Hematopoietic multipotent progenitor cell treated with erythropoietin and hydrocortisone succinate and interleukin-3 and kit ligand, for 15 days (in vitro differentiated cells): ENCODE measurements at regions not wholly inside any gene's neighbourhood (a gene's known extent, or its start where the extent isn't known, plus 50 kb on each side); places are given as distances from the start of the nearest gene placed in this dataset.

Experiments
- DNase-seq: peaks from one replicate; pipeline ENCODE4 v3.0.0-alpha.2; 2015; ENCODE audit warnings: low spot score

- DNase-seq = no peak
Observed at GRCh38 chr11:80144897-80145594, 704.2 kb upstream of the TENM4 start.

GRCh38 chr11:80136991-80137390 lies 696.2 kb upstream of the TENM4 start:
- no peak for DNase-seq

- no peak for DNase-seq
Observed at GRCh38 chr11:80129396-80129795, 688.6 kb upstream of the TENM4 start.

- no peak for DNase-seq
Observed at GRCh38 chr11:80122211-80122610, 681.4 kb upstream of the TENM4 start.

- DNase-seq = no peak
Observed at GRCh38 chr11:80118073-80118472, 677.2 kb upstream of the TENM4 start.

GRCh38 chr11:80116796-80117195 lies 676.0 kb upstream of the TENM4 start:
- no peak for DNase-seq

- DNase-seq = no peak
Observed at GRCh38 chr11:80109652-80110051, 668.8 kb upstream of the TENM4 start.

- DNase-seq = no peak
Observed at GRCh38 chr11:80109031-80109430, 668.2 kb upstream of the TENM4 start.

GRCh38 chr11:80107415-80107814 lies 666.6 kb upstream of the TENM4 start:
- DNase-seq = no peak

GRCh38 chr11:80104191-80104590 lies 663.4 kb upstream of the TENM4 start:
- DNase-seq = no peak

GRCh38 chr11:80103142-80103859 lies 662.5 kb upstream of the TENM4 start:
- DNase-seq = no peak

GRCh38 chr11:80097146-80097545 lies 656.3 kb upstream of the TENM4 start:
- DNase-seq = no peak

GRCh38 chr11:80096736-80097135 lies 655.9 kb upstream of the TENM4 start:
- DNase-seq = no peak

GRCh38 chr11:80086496-80087055 lies 645.7 kb upstream of the TENM4 start:
- no peak for DNase-seq

GRCh38 chr11:80085563-80085962 lies 644.7 kb upstream of the TENM4 start:
- no peak for DNase-seq

GRCh38 chr11:80084608-80085007 lies 643.8 kb upstream of the TENM4 start:
- DNase-seq = no peak

GRCh38 chr11:80083531-80083951 lies 642.7 kb upstream of the TENM4 start:
- no peak for DNase-seq

- no peak for DNase-seq
Observed at GRCh38 chr11:80082406-80082805, 641.6 kb upstream of the TENM4 start.

- DNase-seq = no peak
Observed at GRCh38 chr11:80077113-80077512, 636.3 kb upstream of the TENM4 start.

GRCh38 chr11:80074837-80075236 lies 634.0 kb upstream of the TENM4 start:
- no peak for DNase-seq

GRCh38 chr11:80066291-80066690 lies 625.5 kb upstream of the TENM4 start:
- no peak for DNase-seq

GRCh38 chr11:80065086-80065485 lies 624.3 kb upstream of the TENM4 start:
- DNase-seq = no peak

GRCh38 chr11:80061056-80061455 lies 620.2 kb upstream of the TENM4 start:
- DNase-seq = no peak
